ENCODE measurements at regions not wholly inside any gene's neighbourhood (a gene's known extent, or its start where the extent isn't known, plus 50 kb on each side); places are given as distances from the start of the nearest gene placed in this dataset.

DNA sequence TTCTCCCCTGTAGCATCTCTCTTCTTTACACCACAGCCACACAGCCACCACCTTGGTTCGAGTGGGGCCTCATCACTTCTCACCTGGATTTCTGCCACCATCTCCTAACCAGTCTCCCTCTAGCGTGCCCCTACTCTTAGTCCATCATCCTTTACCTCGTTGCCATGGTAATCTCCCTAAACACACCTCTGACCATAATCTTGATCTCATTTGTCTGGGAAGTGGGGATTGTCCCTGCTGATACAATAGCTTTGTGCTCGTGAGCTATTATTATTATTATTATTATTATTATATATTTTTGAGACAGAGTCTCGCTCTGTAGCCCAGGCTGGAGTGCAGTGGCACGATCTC, 76.5 kb upstream of the HSPA9 start:
- no peaks in the 10 kb centered on the region for H3K36me3 ChIP-seq (replicated peaks in 1 of 2)
- H3K4me3 ChIP-seq = no peak overlapping the region
- H3K4me1 ChIP-seq (replicated peaks in 1 of 2) = peaks cover 21 to 26% of the 10 kb centered on the region in 2 donors
- H3K27me3 ChIP-seq = no peaks in the 10 kb centered on the region
- H3K9me3 ChIP-seq (replicated peaks in 1 of 3) = no peaks in the 10 kb centered on the region
- TF ChIP-seq, protein P1, sequence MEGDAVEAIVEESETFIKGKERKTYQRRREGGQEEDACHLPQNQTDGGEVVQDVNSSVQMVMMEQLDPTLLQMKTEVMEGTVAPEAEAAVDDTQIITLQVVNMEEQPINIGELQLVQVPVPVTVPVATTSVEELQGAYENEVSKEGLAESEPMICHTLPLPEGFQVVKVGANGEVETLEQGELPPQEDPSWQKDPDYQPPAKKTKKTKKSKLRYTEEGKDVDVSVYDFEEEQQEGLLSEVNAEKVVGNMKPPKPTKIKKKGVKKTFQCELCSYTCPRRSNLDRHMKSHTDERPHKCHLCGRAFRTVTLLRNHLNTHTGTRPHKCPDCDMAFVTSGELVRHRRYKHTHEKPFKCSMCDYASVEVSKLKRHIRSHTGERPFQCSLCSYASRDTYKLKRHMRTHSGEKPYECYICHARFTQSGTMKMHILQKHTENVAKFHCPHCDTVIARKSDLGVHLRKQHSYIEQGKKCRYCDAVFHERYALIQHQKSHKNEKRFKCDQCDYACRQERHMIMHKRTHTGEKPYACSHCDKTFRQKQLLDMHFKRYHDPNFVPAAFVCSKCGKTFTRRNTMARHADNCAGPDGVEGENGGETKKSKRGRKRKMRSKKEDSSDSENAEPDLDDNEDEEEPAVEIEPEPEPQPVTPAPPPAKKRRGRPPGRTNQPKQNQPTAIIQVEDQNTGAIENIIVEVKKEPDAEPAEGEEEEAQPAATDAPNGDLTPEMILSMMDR (IDR thresholded peaks at IDR 0.05) = no peak
- TF ChIP-seq POLR2A (IDR thresholded peaks at IDR 0.05) = no peak
- intact Hi-C loops (cut with DNase I) = no loop called here
- H3K27ac ChIP-seq = no peak overlapping the region
- DNase-seq = no peak
- 76 to 87% (median 82%) methylated on average over 6 of the region's 6 CpGs for WGBS, 4 donors

DNA sequence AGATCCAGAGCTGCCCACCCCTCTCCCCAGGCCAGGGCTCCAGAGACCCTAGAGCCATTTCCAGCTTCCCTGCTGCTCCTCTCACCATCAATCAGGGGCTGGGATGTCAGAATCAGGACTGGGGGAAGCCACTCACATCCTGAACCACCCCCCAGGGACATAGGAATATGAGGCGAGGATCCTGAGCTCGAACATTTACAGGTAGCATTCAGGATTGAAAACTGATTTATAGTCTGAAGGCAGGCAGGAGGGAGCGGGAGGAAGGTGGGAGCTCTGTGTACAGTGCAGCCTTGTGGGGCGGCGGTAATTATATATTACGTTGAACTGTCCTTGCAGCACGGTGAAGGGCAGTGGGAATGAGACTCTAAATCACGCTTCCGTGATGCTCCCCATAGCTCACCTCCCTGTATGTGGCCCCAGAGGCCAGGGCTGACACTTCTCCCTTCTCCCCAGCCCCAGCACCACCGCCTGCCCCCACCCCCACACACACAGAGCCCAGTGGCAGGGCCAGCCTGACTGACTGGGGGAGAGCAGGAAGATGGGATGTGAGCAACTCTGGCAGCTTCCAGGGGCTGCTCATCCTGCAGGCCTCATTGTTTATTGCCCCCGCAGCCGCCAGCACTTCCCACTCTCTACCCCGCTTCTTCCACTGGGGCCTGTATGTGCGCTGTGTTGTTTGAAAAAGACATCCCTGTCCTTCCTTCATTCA, 76.0 kb upstream of the HSPA9 start:
- WGBS, 4 donors = 61 to 79% (median 68%) methylated on average over 13 to 14 of the region's 14 CpGs
- no peak overlapping the region for H3K27ac ChIP-seq
- no peaks in the 10 kb centered on the region for H3K36me3 ChIP-seq (replicated peaks in 1 of 2)
- no peaks in the 10 kb centered on the region for H3K9me3 ChIP-seq (replicated peaks in 1 of 3)
- no peak overlapping the region for H3K4me3 ChIP-seq
- DNase-seq = no peak
- H3K4me1 ChIP-seq (replicated peaks in 1 of 2) = peaks cover 21 to 26% of the 10 kb centered on the region in 2 donors
- intact Hi-C loops (cut with DNase I) = no loop called here
- H3K27me3 ChIP-seq = no peaks in the 10 kb centered on the region
- no peak for TF ChIP-seq POLR2A (IDR thresholded peaks at IDR 0.05)
- TF ChIP-seq, protein P1 (IDR thresholded peaks at IDR 0.05) = no peak

DNA sequence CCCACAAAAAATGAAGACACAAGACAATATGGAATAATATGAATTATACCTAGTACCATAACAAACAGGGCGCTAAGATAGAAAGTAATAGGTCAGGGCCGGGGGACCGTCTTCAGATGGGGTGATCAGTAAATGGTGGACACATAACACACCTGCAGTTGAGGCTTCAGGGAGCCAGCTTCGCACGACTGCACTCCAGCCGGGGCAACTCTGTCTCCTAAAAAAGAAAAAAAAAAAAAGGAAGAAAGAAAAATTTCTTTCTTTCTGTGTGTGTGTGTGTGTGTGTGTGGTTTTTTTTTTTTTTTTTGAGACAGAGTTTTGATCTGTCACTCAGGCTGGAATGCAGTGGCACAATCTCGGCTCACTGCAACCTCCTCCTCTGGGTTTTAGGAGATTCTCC, 75.0 kb upstream of the HSPA9 start:
- TF ChIP-seq, protein P1 (IDR thresholded peaks at IDR 0.05) = no peak
- no peak for TF ChIP-seq POLR2A (IDR thresholded peaks at IDR 0.05)
- no peaks in the 10 kb centered on the region for H3K36me3 ChIP-seq (replicated peaks in 1 of 2)
- intact Hi-C loops (cut with DNase I) = no loop called here
- H3K4me1 ChIP-seq (replicated peaks in 1 of 2) = peaks cover 21 to 26% of the 10 kb centered on the region in 2 donors
- H3K9me3 ChIP-seq (replicated peaks in 1 of 3) = no peaks in the 10 kb centered on the region
- no peak overlapping the region for H3K4me3 ChIP-seq
- H3K27ac ChIP-seq = peak overlapping the region in 1 of 5 donors; percentile 45
- WGBS, 4 donors = 84 to 88% (median 86%) methylated on average over 7 of the region's 7 CpGs
- DNase-seq = no peak
- no peaks in the 10 kb centered on the region for H3K27me3 ChIP-seq

DNA sequence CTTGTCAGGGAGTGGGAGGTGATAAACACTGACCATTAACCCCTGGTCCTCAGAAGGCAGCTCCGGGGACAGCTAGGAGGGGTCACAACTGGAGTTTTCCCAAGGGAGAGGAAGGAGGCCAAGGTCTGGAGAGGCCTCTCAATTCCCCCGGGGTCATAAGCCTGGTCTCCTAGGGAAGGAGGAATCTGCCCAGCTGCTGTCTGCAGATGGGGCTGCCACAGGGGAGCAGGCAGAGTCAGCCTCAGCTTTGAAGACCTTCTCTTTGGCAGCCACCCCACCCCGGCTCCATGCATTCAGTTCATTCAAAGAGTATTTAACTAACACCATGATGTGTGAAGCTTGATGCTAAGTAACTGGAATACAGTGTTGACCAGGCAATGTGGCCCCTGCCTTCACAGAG, 74.6 kb upstream of the HSPA9 start:
- peaks cover 21 to 26% of the 10 kb centered on the region in 2 donors for H3K4me1 ChIP-seq (replicated peaks in 1 of 2)
- no peak for DNase-seq
- H3K27ac ChIP-seq = peak overlapping the region in 4 of 5 donors; percentile 26 to 80 (median 48)
- WGBS, 4 donors = 26 to 46% (median 33%) methylated on average over 3 of the region's 3 CpGs
- no peak for TF ChIP-seq POLR2A (IDR thresholded peaks at IDR 0.05)
- TF ChIP-seq, protein P1 (IDR thresholded peaks at IDR 0.05) = no peak
- H3K9me3 ChIP-seq (replicated peaks in 1 of 3) = no peaks in the 10 kb centered on the region
- no peaks in the 10 kb centered on the region for H3K36me3 ChIP-seq (replicated peaks in 1 of 2)
- no peak overlapping the region for H3K4me3 ChIP-seq
- H3K27me3 ChIP-seq = no peaks in the 10 kb centered on the region
- intact Hi-C loops (cut with DNase I) = loop anchor here (10.0 kb wide), 2 partner anchors 275 to 615 kb away; no protein-coding TSS in a partner anchor
